ENCODE measurements at regions not wholly inside any gene's neighbourhood (a gene's known extent, or its start where the extent isn't known, plus 50 kb on each side); places are given as distances from the start of the nearest gene placed in this dataset.

- H4K20me1 ChIP-seq (ENCODE audit: control insufficient read depth, insufficient read depth, insufficient read length) = no peaks in the 10 kb centered on the region
- no peak overlapping the region for H3T11ph ChIP-seq (ENCODE audit: low read length)
- peaks cover 36 to 45% of the 10 kb centered on the region in 2 experiments for H3K4me1 Mint-ChIP-seq
- H3K27ac Mint-ChIP-seq = no peak overlapping the region
- DNase-seq = no peak
- no peaks in the 10 kb centered on the region for H3K79me2 ChIP-seq (ENCODE audit: insufficient read depth, low read length)
- no peak overlapping the region for H2BK15ac ChIP-seq (ENCODE audit: low read depth, low read length)
- no peak overlapping the region for H3K4ac ChIP-seq (ENCODE audit: low read depth, low read length)
- H3K9me3 ChIP-seq (ENCODE audit: control insufficient read depth, low read depth, low read length) = no peaks in the 10 kb centered on the region
- H3K27me3 ChIP-seq (ENCODE audit: insufficient read depth, low read length) = no peaks in the 10 kb centered on the region
- H3K23ac ChIP-seq (ENCODE audit: insufficient read length, low read depth, low read length) = no peak overlapping the region
- H3K14ac ChIP-seq (ENCODE audit: insufficient read depth, low read length) = no peak overlapping the region
- no peak overlapping the region for H4K5ac ChIP-seq (ENCODE audit: insufficient read length, low read depth, low read length)
- no peaks in the 10 kb centered on the region for H3K36me3 Mint-ChIP-seq (ENCODE audit: insufficient read depth in 1 of 3, low read depth in 3 of 3)
- no peaks in the 10 kb centered on the region for H3K9me3 Mint-ChIP-seq
- H2BK12ac ChIP-seq (ENCODE audit: insufficient read length, low read depth, low read length) = no peak overlapping the region
- H2BK20ac ChIP-seq (ENCODE audit: low read depth, low read length, poor library complexity, severe bottlenecking) = no peak overlapping the region
- H2BK120ac ChIP-seq (ENCODE audit: low read depth, low read length, poor library complexity, severe bottlenecking) = no peak overlapping the region
- H3K4me1 ChIP-seq (ENCODE audit: insufficient read depth, low read length) = peaks cover 2% of the 10 kb centered on the region
- no peak overlapping the region for H2AK5ac ChIP-seq (ENCODE audit: insufficient read length, low read length)
- TF ChIP-seq CTCF (conservative IDR thresholded peaks at IDR 0.05) = no peak
- no peak overlapping the region for H3K9ac ChIP-seq (ENCODE audit: extremely low read depth, insufficient read length, low read length)
- no CpG with 5 or more reads among the region's 9 CpGs for WGBS (ENCODE audit: extremely low coverage, insufficient read length, low lambda C conversion rate)
- no peak overlapping the region for H3K4me3 Mint-ChIP-seq
- no peaks in the 10 kb centered on the region for H3K23me2 ChIP-seq (ENCODE audit: insufficient read length, low read depth, low read length, poor library complexity, severe bottlenecking)
- H3K79me1 ChIP-seq (ENCODE audit: insufficient read depth, low read depth, low read length, poor library complexity, severe bottlenecking) = no peaks in the 10 kb centered on the region
- H2AFZ ChIP-seq (ENCODE audit: low read length) = no peak overlapping the region
- H3K56ac ChIP-seq (ENCODE audit: insufficient read length, low read depth, low read length) = no peak overlapping the region
- no peak overlapping the region for H3K27ac ChIP-seq (ENCODE audit: insufficient read length, low read depth, low read length)
- no peak overlapping the region for H4K8ac ChIP-seq (replicated peaks; ENCODE audit: insufficient read length, low read depth, low read length)
- no peak overlapping the region for H4K91ac ChIP-seq (ENCODE audit: insufficient read length, low read depth, low read length)
- no peak overlapping the region for H2BK5ac ChIP-seq (ENCODE audit: insufficient read length, low read length)
- H3K18ac ChIP-seq (ENCODE audit: insufficient read length, low read depth, low read length) = no peak overlapping the region
- peaks cover 12% of the 10 kb centered on the region for H3K27me3 Mint-ChIP-seq (ENCODE audit: low read depth)
- no peak overlapping the region for H3K4me2 ChIP-seq (ENCODE audit: insufficient read depth, insufficient read length, low read length)
Observed at GRCh38 chr10:123480845-123481244, 185.3 kb upstream of the GPR26 start.

Measured in H9 (cell line).